ENCODE measurements at regions not wholly inside any gene's neighbourhood (a gene's known extent, or its start where the extent isn't known, plus 50 kb on each side); places are given as distances from the start of the nearest gene placed in this dataset.
"Not testable (repeated sequence)": the region's sequence is repeated elsewhere in the genome, so short reads cannot be mapped to it uniquely, and the experiment has no call there.

DNA sequence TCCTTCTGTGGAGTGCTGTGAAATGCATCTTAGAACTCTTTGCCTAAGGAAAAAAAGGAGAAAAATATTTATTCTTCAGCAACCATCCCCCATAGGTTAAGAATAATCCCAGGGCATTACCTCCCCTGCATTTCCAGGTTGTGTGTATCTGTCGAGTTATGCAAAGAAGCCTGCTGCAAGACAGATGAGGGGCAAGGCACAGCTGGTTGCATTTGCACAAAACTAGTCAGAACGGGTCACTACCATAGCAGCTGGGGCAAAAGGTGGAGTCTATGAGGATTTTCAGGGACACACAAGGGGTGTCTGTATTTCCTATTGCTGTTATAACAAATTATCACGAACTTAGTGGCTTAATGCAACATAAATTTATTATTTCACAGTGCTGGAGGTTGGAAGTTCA, 443.4 kb upstream of the C1orf87 start:
- DNase-seq, result no peak

DNA sequence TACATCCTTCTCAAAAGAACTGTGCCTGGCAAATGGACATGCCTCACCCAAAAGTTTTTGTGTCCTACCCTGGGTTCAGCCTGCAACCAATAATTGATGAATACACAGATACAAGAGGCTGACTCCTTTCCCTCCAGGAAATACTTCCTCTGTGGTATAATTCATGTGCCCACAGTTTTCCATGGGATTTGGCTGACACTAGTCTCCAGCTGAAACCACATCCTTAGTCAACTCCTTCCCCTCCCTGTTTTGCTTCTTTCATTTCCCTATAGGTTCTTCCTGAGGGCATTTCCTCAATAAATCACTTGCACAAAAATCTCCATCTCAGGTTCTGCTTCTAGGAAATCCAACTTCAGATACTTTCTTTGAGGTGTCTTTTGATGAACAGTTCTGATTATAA, 436.6 kb upstream of the C1orf87 start:
- no peak for DNase-seq

DNA sequence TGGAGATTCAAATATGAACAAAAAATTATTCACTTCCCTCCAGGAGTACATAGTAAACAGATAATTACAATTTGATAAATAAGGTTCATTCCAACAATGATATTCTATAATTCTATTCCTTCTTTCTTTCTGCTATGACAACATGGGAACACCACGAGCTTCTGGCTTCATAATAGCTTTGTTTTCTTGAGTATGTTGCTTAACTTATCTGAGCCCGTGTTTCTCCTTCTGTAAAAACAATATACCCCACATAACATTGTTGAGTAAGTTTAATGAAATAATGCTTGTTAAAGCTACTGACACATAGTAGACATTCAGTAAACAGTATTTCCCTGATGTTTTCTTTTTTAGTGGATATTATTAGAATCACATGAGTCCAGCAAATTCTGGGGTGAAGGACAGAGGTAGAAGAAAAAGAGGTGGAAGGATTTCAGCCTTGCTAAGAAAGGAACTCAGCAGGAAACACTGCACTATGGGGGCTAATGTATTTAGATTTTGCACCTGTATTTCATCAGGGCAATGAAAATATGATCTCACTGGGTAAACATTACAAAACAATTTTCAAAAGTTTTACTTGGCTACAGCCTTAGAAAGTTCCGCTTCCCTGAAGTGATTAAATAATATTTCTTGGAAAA, 430.8 kb upstream of the C1orf87 start:
- no peak for DNase-seq

DNA sequence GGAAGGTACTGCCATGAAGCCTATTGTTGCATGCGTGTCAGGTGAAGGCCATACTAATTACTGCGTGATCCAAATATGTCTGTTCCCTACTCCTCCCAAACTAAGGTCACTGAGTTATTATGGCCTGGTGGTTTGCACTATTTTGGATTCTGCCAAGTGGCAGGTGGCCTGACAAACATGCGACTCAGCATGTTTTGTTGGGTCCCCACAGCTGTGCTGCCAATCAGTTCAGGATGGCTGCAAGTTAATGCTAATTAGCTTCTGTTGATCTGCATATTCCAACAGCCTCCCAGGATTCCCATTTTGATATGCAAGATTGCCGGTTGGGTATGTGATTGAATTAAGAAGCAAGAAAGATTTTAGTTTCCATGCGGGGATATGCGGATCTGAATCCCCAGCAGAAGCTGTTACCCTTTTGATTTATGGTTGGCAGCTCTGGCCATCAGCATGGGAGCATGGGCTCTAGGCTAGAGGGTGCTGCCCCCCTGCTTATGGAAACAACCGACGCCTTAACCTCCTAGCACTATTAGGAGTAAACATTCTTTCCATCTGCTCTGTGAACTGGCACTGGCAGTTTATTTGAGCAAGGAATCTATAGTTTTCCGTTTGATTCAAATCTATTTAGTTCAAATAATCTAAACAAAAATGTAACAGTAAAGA, 429.8 kb upstream of the C1orf87 start:
- no peak for DNase-seq

DNA sequence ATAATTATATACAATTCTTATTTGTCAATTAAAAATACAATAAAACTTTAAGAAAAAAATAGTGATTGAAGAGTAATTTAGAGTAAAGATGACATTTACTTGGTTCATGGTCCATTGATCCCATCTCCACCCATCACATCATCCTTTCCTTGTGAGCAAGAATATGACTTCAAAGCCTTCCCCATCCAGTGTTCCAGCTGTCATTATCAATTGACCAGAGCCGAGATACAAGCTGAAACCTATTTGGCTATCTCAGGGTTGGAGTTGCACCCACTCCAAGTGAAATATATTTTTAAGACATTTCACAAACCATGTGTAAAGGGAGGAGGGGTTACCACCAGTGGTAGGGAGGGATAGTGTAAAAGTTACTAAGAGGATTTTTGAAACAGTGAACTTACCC, 428.9 kb upstream of the C1orf87 start:
- no peak for DNase-seq

DNA sequence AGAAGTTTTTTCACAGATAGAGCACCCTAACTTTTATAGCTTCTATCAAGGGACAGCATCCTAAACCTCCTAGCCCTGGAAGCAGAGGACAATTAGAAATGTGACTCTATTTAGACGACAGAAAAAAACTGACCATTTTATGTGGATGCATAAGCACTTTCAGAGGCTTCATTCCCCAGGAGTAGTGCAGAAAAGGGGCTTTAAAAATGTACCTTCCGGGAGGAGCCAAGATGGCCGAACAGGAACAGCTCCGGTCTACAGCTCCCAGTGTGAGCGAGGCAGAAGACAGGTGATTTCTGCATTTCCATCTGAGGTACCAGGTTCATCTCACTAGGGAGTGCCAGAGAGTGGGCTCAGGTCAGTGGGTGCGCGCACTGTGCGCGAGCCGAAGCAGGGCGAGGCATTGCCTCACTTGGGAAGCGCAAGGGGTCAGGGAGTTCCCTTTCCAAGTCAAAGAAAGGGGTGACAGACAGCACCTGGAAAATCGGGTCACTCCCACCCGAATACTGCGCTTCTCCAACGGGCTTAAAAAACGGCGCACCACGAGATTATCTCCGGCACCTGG, 416.4 kb upstream of the C1orf87 start:
- DNase-seq, result not testable (repeated sequence)

DNA sequence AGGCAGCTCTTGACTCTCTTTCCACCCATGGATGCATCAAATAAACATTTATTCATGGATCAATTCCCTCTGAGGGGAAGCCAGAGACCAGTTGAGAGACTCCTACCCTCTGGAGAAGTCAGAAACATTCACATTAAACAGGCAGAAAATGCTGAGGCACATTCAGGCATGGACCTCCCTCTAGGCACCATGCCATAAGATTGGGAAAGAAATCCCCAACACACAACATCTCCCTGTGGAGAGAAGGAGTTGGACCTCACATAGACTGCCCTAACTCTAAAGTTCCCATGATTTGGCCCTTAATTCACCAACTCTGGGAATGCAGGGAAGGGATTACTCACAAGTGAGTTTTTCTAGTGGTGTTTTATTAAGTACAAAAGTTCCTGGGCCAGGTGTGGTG, 415.3 kb upstream of the C1orf87 start:
- DNase-seq, result no peak

DNA sequence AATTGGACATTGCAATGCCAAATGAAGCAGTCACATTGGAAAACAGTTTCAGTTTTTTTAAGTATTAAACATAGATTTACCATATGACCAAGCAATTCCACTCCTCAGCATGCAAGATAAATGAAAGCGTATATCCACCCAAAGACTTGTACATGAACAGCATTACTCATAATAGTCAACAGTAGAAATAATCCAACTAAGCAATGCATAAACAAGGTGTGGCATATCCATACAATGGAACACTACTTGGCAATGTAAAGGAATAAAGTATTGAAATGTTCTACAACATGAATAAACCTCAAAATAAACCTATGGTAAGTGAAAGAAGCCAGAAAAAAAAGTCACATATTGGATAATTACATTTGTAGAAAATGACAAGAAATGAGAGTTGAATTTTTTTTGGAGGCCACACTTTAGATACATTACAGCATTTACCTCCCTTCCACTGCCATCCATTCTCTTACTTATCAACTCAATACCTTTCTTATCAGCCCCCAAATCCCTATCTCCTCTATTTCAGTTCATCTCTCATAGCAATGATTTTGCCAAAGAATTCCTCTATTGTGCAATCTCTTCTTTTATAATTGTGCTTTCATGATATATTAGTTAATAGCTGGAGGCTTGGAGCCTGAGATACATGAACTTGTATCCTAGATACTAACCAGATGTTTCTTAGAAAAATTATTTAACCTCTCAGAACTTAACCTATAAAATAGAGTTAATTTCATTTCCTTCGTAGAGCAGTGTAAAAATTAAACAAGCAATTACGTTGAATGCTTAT, 414.2 kb upstream of the C1orf87 start:
- no peak for DNase-seq

DNA sequence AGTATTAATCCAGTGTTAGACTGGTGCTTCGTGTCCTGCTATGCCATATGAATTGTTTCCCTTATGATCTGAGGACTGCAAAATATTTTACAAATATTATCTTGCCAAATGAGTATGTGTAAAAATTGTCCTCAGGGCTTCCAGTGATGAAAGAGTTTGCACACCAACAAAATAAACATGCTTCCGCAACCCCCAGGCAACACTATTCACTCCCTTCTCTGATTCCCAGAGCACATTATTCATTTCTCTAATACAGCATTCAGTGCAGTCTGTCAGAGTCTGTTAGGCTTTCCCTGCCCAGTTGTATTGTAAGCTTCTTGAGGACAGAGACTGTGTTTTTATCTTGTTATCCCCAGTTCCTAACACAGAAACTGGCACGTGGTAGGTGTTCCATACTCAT, 409.9 kb upstream of the C1orf87 start:
- no peak for DNase-seq

DNA sequence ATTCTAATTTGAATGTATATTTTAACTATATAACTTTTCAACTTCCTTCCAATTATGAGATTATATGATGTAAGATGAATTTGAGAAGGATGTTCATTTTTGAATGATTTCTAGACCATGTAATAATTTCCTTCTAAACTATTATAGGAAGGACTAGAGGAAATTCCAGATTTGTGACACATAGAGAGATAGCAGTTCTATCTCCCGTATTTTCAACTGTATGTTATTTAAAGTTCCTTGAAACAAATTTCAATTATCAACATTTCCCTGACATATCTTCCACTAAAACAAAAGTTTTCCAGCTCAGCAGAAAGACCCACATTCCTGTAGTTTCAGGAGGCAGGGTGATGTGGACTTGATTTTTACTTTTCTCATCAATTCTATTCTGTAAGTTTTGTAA, 396.7 kb upstream of the C1orf87 start:
- no peak for DNase-seq

DNA sequence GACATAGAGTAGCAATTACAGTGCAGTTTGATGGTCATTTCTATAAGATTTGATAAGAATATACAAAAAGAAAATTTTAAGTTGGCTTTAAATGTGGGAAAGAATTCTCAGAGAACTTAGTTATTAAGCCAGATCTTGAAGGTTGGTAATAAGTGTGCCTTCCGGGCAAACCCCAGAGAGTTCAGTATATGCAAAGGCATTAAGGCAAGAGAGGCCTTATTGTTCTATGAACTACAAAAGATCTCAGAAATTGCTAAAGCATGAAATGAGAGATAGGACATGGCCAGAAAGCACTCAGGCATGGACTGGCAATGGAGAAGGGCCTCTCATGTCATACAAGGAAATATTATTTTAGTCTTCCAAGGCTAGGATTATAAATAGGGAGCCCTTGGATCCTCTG, 390.2 kb upstream of the C1orf87 start:
- no peak for DNase-seq

DNA sequence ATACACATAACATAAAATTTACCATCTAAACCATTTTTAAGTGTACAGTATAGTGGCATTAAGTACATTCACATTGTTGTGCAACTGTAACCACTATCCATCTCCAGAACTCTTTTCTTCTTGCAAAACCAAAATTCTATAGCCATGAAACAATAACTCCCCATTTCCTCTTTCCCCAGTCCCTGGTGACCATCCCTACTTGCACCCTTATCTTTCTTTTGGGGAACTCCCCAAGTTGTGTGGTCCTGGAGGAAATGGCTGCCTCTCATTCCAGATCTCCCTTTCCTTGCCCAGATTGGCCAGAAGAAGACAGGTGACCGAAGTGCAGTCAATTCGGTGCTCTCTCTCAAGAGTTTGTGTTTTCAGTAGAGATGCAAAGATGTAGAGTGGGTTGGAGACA, 389.6 kb upstream of the C1orf87 start:
- no peak for DNase-seq

DNA sequence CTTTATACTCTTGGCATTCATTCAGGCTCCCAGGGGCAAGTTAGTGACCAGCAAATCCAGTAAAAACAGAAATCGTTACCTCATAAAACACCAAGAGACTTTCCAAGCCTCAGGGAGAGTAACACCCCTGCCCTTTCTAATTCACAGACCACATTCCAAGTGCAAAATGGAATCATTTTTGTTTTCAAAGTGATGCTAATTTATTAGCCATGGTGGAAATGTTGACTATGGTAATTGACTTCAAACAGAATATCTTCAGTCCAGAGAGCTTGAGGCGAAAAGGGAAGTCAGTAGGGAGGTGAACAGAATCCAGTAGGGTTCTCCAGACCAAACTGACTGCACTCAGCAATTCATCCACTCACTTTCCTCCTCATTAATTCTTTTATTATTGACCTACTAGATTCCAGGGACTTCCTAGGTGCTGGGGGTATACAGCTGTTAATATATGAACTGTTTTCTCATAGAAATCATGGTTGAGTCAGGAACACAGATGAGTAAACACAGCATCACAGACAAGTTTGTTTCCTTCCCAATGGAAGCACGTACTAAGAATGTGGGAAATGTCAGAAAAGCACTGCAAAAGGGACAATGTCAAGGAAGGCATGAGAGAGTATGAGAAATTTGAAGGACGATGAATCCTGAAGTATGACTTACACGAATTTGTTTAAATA, 388.5 kb upstream of the C1orf87 start:
- no peak for DNase-seq

DNA sequence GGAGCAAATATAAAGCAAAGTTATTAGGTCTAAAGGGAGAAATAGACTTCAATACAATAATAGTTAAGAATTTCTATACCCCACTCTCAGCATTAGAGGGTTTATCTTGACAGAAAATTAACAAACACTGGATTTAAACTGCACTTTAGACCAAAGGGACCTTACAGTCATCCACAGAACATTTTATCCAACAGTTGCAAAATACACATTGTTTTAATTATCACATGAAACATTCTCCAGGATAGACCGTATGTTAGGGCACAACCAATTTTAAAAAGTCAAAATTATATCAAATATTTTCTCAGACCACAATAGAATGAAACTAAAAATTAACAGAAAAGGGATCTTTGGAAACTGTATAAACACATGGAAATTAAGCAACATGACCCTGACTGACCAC, 384.5 kb upstream of the C1orf87 start:
- no peak for DNase-seq

DNA sequence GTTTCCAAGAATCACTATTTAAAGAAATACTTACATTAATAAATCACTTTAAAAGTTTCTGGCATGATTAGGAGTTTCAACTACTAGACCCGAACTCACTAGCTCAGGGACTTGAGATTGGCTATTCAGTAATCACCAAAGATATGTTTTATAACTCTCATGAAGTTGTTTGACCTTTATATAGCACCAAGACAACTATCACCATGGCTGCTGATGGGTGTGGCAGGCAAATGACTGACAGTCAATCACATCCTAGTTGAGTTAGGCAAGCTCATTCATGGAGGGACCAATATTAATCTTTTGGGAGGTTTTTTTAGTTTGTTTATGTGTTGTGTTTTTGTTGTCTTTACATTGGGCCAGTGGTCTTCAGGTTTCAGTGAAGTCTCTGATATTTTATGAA, 376.3 kb upstream of the C1orf87 start:
- no peak for DNase-seq

DNA sequence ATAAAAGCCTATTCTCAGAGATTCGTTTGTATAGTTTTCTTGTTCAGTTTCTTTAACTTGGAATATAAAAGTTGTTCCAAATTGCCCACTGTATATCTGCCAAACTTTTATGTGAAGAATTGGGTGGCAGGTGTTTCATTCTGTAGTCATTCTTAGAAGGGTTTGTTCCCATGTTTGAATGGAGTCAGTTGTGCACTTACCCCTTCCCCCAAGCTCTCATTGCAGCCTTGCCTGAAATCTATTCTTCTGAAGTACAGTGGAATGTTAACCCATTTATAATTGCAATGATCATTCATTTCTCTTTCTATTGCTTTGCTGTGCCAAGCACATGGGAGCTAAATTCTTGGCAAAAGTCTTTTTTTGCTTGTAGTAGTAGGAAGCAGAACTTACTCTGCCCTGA, 375.3 kb upstream of the C1orf87 start:
- no peak for DNase-seq

DNA sequence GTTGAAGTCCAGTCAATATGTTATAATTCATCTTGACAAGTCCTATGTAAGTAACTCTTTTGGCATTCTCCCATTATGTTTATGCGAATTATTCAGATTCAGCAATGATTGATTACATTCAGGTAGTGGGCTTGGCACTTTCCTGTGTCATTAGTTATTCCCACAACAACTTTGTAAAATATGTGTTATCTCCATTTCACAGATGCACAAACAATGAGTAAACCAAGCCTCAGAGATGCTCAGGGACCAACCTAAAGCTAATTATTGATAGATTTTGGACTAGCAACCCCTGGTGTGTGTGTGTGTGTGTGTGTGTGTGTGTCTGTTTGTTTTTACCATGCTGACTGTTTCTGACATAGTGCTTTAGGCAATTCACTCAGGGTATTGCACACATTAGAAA, 371.1 kb upstream of the C1orf87 start:
- DNase-seq, result no peak

DNA sequence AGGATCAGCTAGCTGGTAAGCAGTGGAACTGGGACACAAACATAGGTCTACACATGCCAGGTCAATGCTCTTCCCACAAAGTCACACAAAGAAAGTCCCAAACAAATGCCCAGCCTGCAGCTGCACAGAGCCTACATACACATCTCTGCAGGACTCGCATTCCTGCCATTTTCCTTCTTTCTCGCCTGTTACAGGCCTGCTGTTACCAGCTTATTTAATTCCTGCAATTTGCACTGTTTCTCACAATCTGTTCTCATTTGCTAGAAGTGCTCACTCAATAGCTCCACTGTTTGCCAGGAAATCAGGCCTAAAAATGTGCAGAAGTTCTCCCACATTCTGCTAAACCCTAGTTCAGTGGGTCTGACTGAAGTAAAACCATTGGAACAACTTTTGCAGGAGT, 362.6 kb upstream of the C1orf87 start:
- DNase-seq, result no peak

DNA sequence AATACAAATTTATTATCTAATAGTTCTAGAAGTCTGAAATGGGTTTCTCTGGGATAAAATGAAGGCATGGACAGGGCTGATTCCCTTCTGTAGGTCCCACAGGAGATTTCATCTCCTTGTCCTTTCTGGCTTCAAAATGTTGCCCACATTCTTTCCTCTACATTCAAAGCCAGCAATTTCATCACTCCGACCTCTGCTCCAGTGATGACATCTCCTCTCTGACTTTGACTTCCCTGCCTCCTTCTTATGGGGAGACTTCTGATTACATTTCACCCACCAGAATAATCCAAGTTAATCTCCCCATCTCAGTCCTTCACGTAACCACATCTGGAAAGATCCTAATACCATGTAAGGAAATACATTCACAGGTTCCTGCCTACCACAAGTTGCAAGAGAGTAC, 358.0 kb upstream of the C1orf87 start:
- DNase-seq, result no peak

DNA sequence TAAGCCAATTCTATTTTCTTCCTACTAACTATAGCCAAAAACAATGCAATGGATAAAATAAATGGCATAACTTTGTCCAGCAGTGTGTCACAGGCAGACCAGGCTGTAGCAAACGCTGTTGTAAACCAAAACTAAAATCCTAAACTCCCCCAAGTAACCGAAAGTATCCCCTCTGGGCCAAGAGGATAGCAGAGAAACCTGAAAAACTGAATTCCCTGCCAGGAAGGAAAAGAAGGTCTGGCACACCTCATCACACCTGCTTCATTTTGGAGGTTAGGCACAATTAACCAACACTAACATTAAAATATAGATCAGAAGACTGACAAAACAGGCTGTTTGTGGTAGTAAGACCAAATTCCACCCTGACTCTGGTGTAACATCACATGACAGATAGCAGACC, 356.8 kb upstream of the C1orf87 start:
- DNase-seq, result no peak

DNA sequence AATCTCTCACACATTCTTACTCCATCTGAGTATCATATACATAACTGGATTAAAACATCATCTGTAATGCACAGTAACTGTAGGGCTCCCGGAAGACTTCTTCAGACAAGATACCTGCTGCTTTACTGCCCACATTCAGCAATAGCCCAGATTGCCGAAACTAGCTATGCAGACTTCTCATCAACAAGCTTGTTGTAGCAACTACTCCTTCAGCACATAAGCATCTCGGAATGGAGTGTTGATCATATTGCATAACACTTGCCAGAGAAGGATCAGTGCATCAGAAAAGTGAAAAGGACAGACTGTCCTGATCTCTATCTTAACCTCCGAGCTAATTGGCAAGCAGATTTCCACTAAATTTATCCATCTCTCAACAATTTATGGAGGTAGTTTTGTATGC, 354.6 kb upstream of the C1orf87 start:
- DNase-seq, result no peak

DNA sequence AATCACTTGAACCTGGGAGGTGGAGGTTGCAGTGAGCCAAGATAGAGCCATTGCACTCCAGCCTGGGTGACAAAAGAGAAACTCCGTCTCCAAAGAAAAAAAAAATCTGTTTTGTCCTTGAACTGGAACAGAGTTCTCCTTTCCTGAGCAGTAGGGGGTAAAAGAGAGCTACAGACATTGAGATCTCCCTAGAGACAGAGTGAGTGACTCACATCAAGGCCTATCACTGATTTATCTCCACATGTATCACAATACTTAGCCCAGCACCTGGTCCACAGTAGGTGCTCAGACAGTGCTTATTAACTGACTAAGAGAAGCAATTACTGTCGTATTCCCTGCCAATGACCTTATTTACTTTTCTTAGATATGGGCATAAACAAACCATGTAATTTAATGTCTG, 354.1 kb upstream of the C1orf87 start:
- no peak for DNase-seq

DNA sequence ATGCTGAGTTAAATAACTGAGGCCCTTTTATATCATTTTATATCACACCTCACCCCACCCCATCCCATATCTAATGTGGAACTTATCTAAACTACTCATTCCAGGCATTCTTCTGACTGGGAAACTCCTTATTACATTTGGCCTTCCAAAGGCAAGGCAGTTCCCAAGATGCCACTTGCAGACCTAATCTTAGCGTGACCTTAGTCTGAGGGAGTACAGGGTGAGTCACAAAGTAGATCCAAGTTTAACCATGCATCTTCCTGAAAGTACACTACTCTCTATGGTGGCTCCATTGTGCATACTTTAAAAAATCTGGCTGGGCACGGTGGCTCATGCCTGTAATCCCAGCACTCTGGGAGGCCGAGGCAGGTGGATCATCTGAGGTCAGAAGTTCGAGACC, 353.6 kb upstream of the C1orf87 start:
- DNase-seq, result no peak
